Esophagus squamous epithelium (tissue), 4 donors: ENCODE measurements at regions not wholly inside any gene's neighbourhood (a gene's known extent, or its start where the extent isn't known, plus 50 kb on each side); places are given as distances from the start of the nearest gene placed in this dataset.

Source experiments
- CTCF ChIP-seq, 6 experiments: fragments of 450-650 bp in 4 of 6; fragments of 200-600 bp in 2 of 6; sonication (generic) in 2 of 6; IDR thresholded peaks; one replicate each; pipeline ENCODE4 v1.5.1; 2016 to 2019; ENCODE audit warnings: antibody characterized with exemption in 6 of 6, mild to moderate bottlenecking in 4 of 6, moderate library complexity in 4 of 6
- POLR2A ChIP-seq, 4 donors: fragments of 450-650 bp; IDR thresholded peaks; one replicate each; pipeline ENCODE4 v1.6.1; 2017; ENCODE audit warnings: antibody characterized with exemption in 4 of 4, mild to moderate bottlenecking in 4 of 4, moderate library complexity in 3 of 4

GRCh38 chr5:33227746-33228145 is 213.0 kb upstream of the TARS1 start:
- TF ChIP-seq POLR2A (IDR thresholded peaks at IDR 0.05): no peak
- no peak for TF ChIP-seq CTCF (IDR thresholded peaks at IDR 0.05)
